NOMO-1 treated with dmso at 0.1 percent for 144 hours (cell line): ENCODE measurements at regions not wholly inside any gene's neighbourhood (a gene's known extent, or its start where the extent isn't known, plus 50 kb on each side); places are given as distances from the start of the nearest gene placed in this dataset.
"Not testable (repeated sequence)": the region's sequence is repeated elsewhere in the genome, so short reads cannot be mapped to it uniquely, and the experiment has no call there.

Experiments used
- DNase-seq: peaks from one replicate; lab custom pipeline; 2025; ENCODE audit not compliant: unreplicated experiment; lab: John Stamatoyannopoulos, UW

DNA sequence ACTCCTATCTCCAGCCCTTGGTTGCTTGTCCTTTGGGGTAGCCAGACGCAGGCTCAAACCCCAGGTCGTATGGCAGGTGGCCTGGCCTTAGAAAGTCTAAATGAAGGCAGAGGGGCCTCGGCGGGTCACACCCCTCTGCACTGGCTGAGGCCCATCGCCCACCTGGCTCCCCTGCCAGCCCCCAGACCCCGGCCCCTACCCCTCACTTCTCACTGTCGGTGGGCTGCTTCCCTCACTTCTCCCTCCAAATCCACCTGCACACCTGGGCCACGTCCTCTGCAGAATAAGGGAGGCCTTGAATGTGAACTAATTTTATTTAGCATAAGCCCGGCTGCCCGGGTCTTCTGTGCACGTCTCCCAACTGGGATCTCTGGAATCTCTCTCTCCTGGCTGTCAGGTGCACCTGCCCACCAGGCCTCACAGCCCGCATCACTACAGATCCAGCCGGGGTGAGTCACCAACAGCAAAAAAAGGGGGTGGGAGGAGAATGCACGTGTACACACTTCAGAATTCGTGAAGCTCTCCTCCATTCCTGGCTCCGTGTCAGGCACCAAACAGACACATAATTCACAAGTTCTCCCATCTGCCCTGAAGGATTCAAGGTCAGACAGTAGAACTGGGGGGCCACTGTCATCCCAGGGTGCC, 107.5 kb upstream of the SIM2 start:
- DNase-seq: no peak

DNA sequence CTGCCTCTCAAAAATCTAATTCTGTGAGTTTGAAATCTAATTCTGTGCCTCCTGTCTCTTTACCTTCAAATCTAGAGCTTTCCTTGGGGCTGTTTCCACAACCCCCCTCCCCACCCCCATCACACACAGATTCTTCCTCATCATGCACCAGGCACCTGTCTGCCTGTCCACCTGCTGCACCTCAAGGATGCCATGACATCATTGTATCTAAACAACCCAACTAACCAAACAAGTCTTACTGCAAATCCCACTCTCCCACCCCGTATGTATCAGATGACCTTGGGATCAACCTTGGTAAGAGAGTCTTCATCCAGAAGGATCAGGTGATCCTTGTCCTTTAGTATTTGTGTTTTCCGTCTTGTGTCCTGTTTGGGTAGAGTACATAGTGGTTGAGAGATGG, 102.7 kb upstream of the SIM2 start:
- DNase-seq: no peak

DNA sequence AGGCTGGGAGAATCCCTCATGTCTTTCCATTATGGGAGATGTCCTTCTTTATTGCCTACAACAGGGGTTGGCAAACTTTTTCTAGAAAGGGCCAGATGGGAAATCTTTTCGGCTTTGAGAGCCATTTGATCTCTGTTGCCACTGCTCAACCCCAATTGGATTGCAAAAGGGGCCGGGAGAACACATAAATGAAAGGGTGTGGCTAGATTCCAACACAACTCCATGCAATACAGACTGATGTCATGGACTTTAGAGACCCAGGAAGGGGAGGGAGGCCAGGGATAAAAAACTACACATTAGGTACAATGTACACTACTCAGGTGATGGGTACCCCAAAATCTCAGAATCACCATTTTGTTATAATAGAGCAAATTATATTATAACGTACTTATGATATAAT, 97.6 kb upstream of the SIM2 start:
- DNase-seq: no peak

DNA sequence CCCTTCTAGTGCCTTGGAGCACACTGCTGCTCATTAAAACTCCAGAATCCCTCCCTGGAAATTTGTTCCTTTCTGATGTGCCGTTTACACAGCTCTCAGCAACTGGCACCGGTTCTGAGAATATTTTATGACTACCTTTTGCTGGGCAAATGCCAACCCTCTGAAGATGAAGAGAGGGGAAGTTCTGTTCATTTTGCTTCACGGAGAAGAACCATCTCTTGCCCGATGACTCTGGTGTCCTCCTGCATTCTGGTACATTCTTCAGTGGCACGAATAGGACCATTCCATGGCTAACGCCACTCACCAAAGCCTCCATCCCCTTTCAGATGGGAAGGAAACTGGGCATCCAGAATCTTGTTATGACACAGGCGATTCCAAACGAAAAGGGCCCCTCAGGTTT, 96.2 kb upstream of the SIM2 start:
- DNase-seq: no peak

DNA sequence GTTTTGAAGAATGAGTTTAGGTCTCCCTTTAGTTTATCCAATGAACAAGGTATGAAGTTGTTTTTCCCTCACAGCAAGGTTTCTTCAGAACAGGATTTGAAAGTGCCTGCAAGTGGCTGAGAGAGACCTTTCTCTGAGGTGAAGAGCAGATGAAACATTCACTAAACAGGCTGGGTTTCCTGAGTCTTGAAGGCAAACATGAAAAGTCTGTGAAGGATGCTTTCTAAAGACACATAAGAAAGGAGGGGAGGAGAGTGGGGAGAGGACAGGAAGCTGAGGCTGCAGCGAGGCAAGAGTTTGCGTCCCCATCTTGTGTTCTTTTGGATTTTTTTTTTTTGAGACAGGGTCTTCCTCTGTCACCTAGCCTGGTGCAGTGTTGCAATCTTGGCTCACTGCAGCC, 95.7 kb upstream of the SIM2 start:
- no peak for DNase-seq

DNA sequence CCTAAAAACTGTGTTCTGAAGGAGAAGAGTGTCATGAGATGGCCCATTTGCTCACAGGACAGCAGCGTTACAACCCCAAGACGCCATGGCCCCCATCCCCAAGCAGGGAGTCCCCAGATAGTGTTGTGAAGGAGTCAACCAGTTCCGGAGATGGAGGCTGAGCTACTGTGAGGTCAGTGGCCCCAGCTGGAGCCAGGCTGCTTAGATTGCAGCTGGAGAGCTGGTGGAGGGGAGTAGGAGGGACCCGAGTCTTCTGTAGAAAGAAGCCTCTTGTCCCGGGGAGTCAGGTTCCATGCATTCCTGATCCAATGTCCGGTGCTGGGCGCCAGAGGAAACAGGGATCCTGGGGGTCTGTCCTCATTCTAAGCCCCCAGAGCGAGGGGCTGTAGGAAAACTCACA, 93.5 kb upstream of the SIM2 start:
- DNase-seq: no peak

DNA sequence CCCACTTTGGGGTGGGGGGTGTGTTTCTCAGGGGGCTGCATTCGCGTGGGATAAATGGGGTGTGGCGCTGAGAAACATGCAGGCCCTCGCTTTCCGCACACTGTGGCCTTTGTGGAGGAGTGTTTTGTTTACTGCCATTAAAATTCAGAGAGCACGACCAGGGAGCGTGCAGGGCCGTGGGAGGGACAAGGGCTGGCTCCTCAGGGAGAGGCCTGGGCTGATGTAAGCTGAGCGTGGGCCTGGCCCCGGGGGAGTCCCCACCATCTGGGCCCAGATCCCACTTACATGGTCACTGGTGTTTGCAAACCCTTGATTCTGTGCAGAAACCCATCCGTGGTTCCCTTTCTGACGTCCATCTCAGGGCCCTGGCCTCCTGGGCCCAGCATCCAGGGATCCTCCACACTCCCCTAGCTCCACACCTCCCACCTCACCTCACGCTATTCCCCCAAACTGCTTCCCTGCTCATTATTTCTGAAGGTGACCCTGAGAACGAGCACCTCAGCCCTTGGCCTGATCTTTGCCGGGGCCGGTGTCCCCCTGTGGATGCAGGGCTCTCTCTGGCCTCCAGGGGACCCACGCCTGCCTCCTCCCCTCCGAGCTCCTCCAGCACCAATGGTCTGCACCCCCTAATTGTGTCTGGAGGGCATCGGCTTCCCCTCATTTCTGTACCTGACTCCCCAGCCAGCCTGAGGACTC, 92.5 kb upstream of the SIM2 start:
- DNase-seq: no peak

DNA sequence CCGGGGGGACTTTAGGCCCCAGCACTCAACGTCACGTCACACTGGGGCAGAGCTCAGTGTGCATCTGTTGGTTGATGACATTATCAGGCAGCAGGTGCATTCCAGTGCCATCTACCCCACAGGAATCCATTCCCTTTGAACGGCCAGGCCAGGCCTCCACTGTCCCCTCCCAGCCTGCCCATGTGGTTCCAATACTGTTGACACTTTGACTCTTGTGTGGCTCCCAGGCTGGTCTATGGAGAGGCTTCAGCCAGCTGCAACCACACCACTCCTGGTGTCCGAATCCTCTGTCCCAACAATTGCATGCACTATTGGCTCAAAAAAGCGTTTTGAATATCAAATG, 92.0 kb upstream of the SIM2 start:
- DNase-seq: no peak

DNA sequence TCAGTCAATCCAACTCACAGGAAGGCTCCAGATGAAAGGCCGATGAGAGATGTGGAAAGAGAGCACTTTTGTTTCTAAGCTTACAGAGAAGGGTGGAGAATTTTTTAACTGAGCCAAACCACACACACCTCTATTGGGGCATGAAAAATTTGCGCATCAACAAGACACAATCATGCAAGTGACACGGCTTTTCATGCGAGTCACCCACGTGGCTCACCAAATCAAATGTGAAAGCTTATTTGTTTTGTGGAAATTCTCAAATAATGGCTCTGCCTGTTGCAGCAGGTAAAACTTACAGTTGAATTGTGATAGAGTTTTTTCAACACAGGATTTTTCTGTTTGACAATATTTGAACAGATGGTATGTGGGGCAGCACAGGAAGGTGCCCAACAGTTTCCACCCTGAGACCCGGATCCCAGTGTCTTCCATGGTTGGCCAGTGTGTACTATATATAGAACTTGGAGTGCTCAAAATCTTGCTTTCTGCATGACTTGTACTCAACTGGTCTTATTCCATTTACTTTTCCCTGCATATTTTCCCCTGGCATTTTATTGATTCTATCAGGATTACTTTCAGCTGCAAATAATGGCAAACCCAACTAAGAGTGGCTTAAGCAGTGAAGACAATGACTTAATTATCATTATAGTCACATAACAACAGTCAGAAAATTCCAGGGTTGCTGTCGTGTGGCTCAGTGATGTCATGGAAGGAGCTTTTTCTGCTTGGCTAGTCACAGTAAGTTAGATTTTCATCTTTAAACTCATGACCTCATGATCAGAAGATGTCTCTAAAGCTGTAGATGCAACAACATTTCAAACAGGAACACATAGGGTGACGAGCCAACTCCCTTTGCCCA, 90.6 kb upstream of the SIM2 start:
- DNase-seq: no peak

DNA sequence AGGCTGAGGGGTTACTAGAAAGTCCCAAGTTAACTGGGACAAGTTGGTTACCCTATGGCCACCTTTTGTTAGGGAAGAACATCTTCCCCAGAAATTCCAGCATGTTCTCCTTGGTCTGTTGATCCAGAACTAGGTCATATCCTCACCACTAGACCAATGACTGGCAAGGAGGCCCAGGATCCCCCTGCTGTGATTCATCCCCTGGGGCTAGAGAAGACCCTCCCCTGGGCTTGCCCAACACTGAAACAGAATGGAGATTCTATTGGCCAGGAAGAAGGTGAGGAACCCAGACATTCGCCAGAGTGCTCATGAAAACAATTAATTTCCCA, 90.1 kb upstream of the SIM2 start:
- DNase-seq: no peak

DNA sequence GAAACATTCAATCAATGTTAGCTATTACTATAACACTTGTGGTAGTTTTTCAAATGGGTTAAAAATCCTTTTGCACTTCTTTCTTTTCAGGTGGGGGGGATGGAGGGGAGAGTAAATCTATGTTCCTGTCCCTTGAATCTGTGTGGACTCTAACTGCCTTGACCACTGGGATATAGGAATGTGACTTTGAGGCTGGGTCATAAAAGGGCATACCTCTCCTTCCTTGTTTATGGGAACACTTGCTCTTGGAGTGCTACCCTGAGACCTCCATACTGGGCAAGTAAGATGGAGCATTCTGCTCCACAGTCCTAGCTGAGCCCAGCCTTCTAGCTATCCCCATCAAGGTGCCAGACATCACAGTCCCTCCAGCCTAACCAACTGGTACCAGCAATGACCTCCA, 89.3 kb upstream of the SIM2 start:
- no peak for DNase-seq

DNA sequence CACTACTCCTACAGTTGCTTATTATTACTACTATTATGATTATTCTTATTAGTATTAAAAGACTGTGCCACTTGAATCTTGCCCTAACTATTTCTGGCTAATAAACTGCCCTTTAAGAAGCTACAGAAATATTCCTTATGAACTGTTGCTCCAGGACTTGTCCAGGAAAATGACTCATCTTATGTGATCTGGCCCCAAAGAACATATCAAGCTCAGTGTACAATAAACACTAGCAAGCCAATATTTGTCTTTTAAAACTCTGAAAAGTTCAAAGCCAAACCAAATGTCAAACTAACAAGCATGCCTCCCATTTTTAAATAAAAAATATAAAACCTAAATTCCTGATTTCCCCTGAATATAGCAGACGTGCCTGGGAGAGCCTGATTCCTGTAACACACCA, 88.7 kb upstream of the SIM2 start:
- DNase-seq: no peak

DNA sequence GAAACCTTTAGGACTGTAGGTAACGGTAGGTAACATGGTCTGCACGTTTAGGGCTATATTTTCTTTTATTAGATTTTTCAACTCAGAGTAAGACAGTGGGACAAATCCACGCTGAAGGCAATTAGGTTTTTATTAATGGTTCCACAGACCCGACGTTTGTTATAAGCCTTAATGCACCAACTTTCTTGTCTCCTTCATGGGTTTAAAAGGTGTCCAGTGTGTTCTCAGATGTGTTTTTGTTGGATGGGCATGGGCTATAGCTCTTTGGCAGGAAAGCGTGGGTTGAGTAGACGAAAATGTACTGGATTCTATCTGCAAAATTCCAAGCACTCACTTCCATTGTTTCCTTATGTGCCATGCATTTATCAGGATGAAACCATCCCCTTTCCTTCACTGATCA, 88.0 kb upstream of the SIM2 start:
- no peak for DNase-seq

DNA sequence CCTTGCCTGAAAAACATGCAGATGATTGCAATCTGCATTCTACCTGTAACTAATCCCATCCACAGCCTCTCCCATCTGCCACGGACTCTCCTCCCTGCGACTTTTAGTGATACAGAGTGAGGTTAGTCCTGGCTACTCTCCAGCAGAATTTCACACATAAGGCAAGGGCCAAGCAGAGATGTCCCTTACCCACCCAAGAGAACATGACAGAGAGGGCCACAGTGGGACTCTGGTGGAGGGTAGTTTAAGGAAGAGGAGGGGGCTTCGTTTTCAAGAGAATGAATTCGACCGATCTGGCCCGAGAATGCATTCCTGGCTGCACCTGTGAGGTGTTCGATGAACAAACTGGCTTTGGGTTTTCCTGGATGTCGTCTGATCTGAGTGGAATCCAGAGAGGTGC, 87.5 kb upstream of the SIM2 start:
- no peak for DNase-seq

DNA sequence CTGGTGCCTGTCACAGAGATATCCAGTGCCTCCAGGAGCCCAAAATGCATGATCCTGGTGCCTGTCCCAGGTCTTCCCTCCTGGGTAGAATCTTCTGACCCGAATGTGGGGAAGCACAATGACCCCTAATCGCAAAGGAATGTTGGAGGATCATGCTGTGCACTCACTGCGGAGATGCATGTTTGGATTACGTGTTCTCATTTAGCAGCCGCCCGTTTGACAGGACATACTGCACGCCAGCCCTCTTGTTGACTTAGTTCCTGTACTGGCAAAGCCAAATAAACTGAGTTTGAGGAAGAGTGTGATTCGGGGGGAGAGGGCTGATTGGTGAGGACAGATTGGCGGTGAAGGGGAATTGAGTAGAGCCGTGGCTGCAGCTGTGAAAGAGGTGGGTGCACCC, 85.9 kb upstream of the SIM2 start:
- no peak for DNase-seq

DNA sequence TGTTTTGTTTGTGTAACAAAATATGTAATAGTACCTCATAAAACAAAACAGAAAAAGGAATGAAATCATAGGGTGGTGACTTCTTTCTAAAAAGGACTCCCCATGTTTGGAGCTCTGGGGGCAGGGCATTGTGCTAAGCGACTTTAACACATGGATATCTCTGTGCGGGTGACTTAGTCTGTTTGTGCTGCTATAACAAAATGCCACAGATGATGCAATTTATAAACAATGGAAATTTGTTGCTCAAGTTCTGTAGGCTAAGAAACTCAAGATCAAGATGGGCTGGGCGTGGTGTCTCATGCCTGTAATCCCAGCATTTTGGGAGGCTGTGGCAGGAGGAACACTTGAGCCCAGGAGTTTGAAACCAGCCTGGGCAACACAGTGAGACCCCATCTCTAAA, 85.4 kb upstream of the SIM2 start:
- no peak for DNase-seq

DNA sequence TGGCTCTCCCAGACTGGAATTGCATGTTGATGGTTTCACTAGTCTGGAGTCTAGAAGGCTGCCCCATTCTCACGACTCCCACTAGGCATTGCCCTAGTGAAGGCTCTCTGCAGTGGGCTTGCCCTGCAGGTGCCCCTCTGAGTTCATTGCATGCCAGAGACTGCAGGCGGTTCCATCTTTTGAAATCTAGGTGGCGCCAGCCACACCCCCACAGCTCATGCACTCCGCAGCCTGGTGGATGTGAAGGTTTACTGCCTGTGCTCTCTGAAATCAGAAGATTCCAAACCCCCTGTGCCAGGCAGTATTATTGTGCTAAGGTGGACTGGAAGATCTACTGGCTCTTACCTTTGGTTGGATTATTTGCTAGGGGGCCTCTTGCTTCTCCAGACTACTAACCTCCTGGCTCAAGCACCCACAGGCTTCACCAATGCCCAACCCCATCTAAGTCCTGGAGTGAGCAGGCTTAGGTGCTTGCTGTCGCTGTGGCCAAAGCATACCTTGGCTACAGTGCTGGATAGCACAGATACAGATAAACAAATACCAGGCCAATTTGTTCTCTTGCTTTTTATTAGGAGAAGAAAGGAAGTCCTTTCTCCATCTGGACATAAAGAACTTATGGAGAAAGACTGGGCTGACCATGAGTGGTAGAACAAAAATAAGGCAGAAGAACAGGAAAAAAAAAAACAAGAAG, 83.5 kb upstream of the SIM2 start:
- no peak for DNase-seq

DNA sequence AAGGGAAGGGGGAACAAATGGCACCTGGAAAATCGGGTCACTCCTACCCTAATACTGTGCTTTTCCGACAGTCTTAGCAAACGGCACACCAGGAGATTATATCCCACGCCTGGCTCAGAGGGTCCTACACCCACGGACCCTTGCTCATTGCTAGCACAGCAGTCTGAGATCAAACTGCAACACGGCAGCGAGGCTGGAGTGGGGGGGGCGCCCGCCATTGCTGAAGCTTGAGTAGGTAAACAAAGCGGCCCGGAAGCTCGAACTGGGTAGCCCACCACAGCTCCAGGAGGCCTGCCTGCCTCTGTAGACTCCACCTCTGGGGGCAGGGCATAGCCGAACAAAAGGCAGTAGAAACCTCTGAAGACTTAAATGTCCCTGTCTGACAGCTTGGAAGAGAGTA, 82.1 kb upstream of the SIM2 start:
- not testable (repeated sequence) for DNase-seq

DNA sequence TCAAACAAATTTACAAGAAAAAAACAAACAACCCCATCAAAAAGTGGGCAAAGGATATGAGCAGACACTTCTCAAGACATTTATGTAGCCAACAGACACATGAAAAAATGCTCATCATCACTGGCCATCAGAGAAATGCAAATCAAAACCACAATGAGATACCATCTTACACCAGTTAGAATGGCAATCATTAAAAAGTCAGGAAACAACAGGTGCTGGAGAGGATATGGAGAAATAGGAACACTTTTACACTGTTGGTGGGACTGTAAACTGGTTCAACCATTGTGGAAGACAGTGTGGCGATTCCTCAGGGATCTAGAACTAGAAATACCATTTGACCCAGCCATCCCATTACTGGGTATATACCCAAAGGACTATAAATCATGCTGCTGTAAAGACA, 77.1 kb upstream of the SIM2 start:
- not testable (repeated sequence) for DNase-seq

DNA sequence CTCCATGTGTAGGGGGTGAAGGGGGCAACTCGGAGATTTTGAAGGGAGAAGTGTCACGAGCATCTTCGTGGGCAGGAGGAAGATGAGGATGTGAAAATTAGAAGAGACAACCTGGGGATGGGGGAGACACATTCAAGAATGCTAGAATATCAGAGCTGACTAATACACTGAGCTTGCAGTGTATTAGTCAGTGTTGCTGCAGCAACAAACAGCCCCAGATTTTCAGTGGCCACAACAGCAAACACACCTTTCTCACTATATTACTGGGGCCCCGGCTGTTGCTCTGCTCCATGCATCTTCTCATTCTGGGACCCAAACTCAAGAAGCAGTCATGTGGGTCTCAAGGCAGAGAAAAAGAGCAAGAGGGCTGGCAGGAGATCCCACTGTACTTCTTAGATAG, 74.8 kb upstream of the SIM2 start:
- no peak for DNase-seq

DNA sequence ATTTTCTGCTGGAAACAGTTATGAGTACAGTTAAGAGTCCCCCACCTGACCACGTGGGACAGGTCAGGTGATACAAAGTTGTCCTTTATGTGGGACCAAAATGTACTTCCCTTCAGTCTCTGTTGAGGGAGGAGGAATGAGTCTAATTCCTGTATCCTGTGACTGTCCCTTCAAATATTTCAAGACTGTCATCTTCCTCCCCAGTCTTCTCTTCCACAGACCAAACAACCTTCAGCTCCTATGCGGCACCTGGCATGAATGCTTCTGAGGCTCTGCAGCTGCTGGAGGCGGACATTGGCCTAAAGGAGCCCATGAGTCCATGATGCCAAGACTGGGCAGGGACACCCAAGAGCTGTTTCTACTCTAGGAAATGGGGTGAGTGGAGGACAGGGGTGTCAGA, 72.1 kb upstream of the SIM2 start:
- no peak for DNase-seq

DNA sequence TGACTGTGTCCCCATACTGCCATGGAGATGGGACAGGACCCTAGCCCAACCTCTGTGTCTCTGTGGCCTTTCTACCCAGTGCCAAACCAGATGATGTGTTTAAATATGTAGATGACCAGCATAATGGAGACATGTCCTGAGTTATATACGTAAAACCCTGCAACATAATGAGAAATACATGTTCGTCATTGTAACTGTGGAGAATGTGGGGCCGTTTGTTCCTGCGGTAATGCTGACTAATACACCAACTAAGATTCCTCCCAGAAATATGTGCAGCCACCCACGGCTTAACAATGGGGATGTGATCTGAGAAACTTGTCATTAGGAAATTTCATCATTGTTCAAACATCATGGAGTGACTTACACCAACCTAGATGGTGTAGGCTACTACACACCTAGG, 71.7 kb upstream of the SIM2 start:
- no peak for DNase-seq
